ENCODE measurements at regions not wholly inside any gene's neighbourhood (a gene's known extent, or its start where the extent isn't known, plus 50 kb on each side); places are given as distances from the start of the nearest gene placed in this dataset.
"Not testable (repeated sequence)": the region's sequence is repeated elsewhere in the genome, so short reads cannot be mapped to it uniquely, and the experiment has no call there.

GRCh38 chrX:151042842-151043241 is 59.7 kb downstream of the HMGB3 start:
- no peak for DNase-seq (ENCODE audit: low read depth)

- not testable (repeated sequence) for DNase-seq (ENCODE audit: low read depth)
Observed at GRCh38 chrX:151066373-151066772, 83.2 kb downstream of the HMGB3 start.

- DNase-seq (ENCODE audit: low read depth): no peak
Observed at GRCh38 chrX:151073767-151074166, 90.6 kb downstream of the HMGB3 start.

GRCh38 chrX:151081016-151081415 is 95.4 kb upstream of the GPR50 start:
- DNase-seq (ENCODE audit: low read depth): no peak

GRCh38 chrX:151082077-151082948 is 94.1 kb upstream of the GPR50 start:
- DNase-seq (ENCODE audit: low read depth): peak; percentile 66

- no peak for DNase-seq (ENCODE audit: low read depth)
Observed at GRCh38 chrX:151084454-151084853, 91.9 kb upstream of the GPR50 start.

GRCh38 chrX:151085207-151085606 is 91.2 kb upstream of the GPR50 start:
- DNase-seq (ENCODE audit: low read depth): no peak

GRCh38 chrX:151088221-151088620 is 88.2 kb upstream of the GPR50 start:
- DNase-seq (ENCODE audit: low read depth): no peak

GRCh38 chrX:151099001-151099400 is 77.4 kb upstream of the GPR50 start:
- no peak for DNase-seq (ENCODE audit: low read depth)

GRCh38 chrX:151100799-151101198 is 75.6 kb upstream of the GPR50 start:
- no peak for DNase-seq (ENCODE audit: low read depth)

- DNase-seq (ENCODE audit: low read depth): not testable (repeated sequence)
Observed at GRCh38 chrX:151113200-151113599, 63.2 kb upstream of the GPR50 start.
